Psoas muscle (tissue), 7 donors: ENCODE measurements at regions not wholly inside any gene's neighbourhood (a gene's known extent, or its start where the extent isn't known, plus 50 kb on each side); places are given as distances from the start of the nearest gene placed in this dataset.

Experiments used
- ATAC-seq, 4 donors: fragments of 200-7000 bp; cut with Tn5 transposase; one replicate each; pipeline ENCODE4 v1.9.1; 2020; ENCODE audit warnings: moderate library complexity in 3 of 4, mild to moderate bottlenecking in 2 of 4
- DNase-seq, 2 donors: peaks; one replicate each; pipeline ENCODE4 v3.0.0-alpha.2; 2020
- H3K27ac ChIP-seq: fragments of 200-600 bp; one replicate; pipeline ENCODE4 v1.8.0; 2022
- H3K27me3 ChIP-seq, 3 donors: fragments of 200-600 bp in 1 of 3; one replicate each; pipeline versions ENCODE4 v1.6.1 to v1.8.0; 2013 to 2022; ENCODE audit warnings: low read length in 2 of 3, mild to moderate bottlenecking in 2 of 3, moderate library complexity in 1 of 3; ENCODE audit not compliant: insufficient read depth in 3 of 3
- H3K36me3 ChIP-seq, 2 donors: fragments of 200-600 bp in 1 of 2; one replicate each; pipeline versions ENCODE4 v1.6.1 to v1.8.0; 2013 to 2022; ENCODE audit warnings: low read depth in 1 of 2, mild to moderate bottlenecking in 1 of 2, moderate library complexity in 1 of 2; ENCODE audit not compliant: insufficient read depth in 1 of 2
- H3K4me1 ChIP-seq: fragments of 200-600 bp; one replicate; pipeline ENCODE4 v1.8.0; 2022
- H3K4me3 ChIP-seq: fragments of 200-600 bp; one replicate; pipeline ENCODE4 v1.8.0; 2022; ENCODE audit warnings: mild to moderate bottlenecking
- H3K9me3 ChIP-seq: fragments of 200-600 bp; one replicate; pipeline ENCODE4 v1.8.0; 2022
- CTCF ChIP-seq: fragments of 200-600 bp; IDR thresholded peaks from one replicate; pipeline ENCODE4 v1.8.0; 2022; ENCODE audit warnings: antibody characterized with exemption
- WGBS, 3 donors: extraction: QIAGEN DNeasy Blood & Tissue Kit; methylation state at CpG; one replicate each; pipeline versions ENCODE4 v1.1.6 to v1.1.7; 2013; 5-methylcytosine and 5-hydroxymethylcytosine counted together
- intact Hi-C, 2 donors: fragments of 100-400 bp; cut with DNase I; formaldehyde crosslinking; loops; one replicate each; pipeline versions ENCODE4 v1.11.0 to v1.14.2; 2022
- donor health status: healthy with polysubstance abuse.
- donor health status: DM: no; HTN: no; CAD: no; lungs with moderate emphysema.
- donor health status: Bipolar disorder and iron deficiency.
- donor health status: healthy.
- donor health status: DM: yes; HTN: yes; CAD: no.
- donor health status: DM: no; HTN: no; CAD: no.
- donor health status: DM: yes; HTN: yes; CAD: no.

- Histone ChIP-seq H3K27me3 (peaks cover 0 to 2% (median 0%) of the 10 kb centered on the region in 3 donors), H3K27ac (no peak overlapping the region), H3K36me3 (no peaks in the 10 kb centered on the region), H3K4me1 (no peaks in the 10 kb centered on the region), H3K4me3 (no peak overlapping the region), H3K9me3 (no peaks in the 10 kb centered on the region)
- DNase-seq, result no peak
- no peak for TF ChIP-seq CTCF
- intact Hi-C loops, result no loop called here
- no peak for ATAC-seq
- 62 to 75% (median 70%) methylated on average over 5 of the region's 5 CpGs for WGBS, 3 donors
Measured at GRCh38 chr7:156537006-156537405, 103.6 kb upstream of the RNF32 start.

- DNase-seq, result no peak
- 82 to 84% (median 82%) methylated on average over 9 of the region's 9 CpGs for WGBS, 3 donors
- no peak for TF ChIP-seq CTCF
- H3K27me3 ChIP-seq, result peaks cover 0 to 2% (median 0%) of the 10 kb centered on the region in 3 donors
- no peaks in the 10 kb centered on the region for H3K4me1 ChIP-seq
- no peak overlapping the region for H3K27ac ChIP-seq
- no peak for ATAC-seq
- H3K36me3 ChIP-seq, result no peaks in the 10 kb centered on the region
- H3K9me3 ChIP-seq, result no peaks in the 10 kb centered on the region
- intact Hi-C loops, result no loop called here
- no peak overlapping the region for H3K4me3 ChIP-seq
Measured at GRCh38 chr7:156534925-156535324, 105.6 kb upstream of the RNF32 start.

- Histone ChIP-seq H3K27me3 (peaks cover 0 to 2% (median 0%) of the 10 kb centered on the region in 3 donors), H3K27ac (no peak overlapping the region), H3K4me1 (no peaks in the 10 kb centered on the region), H3K9me3 (no peaks in the 10 kb centered on the region), H3K36me3 (no peaks in the 10 kb centered on the region), H3K4me3 (no peak overlapping the region)
- TF ChIP-seq CTCF, result no peak
- 83 to 89% (median 88%) methylated on average over 9 of the region's 9 CpGs for WGBS, 3 donors
- intact Hi-C loops, result no loop called here
- ATAC-seq (no peak), DNase-seq (no peak)
Measured at GRCh38 chr7:156533964-156534363, 106.6 kb upstream of the RNF32 start.

GRCh38 chr7:156533420-156533819 lies 107.2 kb upstream of the RNF32 start:
- no peaks in the 10 kb centered on the region for H3K9me3 ChIP-seq
- H3K27me3 ChIP-seq, result peaks cover 0 to 2% (median 0%) of the 10 kb centered on the region in 3 donors
- H3K27ac ChIP-seq, result no peak overlapping the region
- no peaks in the 10 kb centered on the region for H3K4me1 ChIP-seq
- no peak overlapping the region for H3K4me3 ChIP-seq
- DNase-seq, result no peak
- intact Hi-C loops, result no loop called here
- no peak for ATAC-seq
- H3K36me3 ChIP-seq, result no peaks in the 10 kb centered on the region
- WGBS, 3 donors, result 81 to 88% (median 87%) methylated on average over 13 of the region's 13 CpGs
- TF ChIP-seq CTCF, result no peak

GRCh38 chr7:156532016-156532602 lies 108.5 kb upstream of the RNF32 start:
- WGBS, 3 donors, result 46 to 58% (median 55%) methylated on average over 2 of the region's 2 CpGs

More at GRCh38 chr7:156532016-156532602, 108.5 kb upstream of the RNF32 start:
- no peak for TF ChIP-seq CTCF
- Histone ChIP-seq H3K9me3 (no peaks in the 10 kb centered on the region), H3K27ac (no peak overlapping the region), H3K36me3 (no peaks in the 10 kb centered on the region), H3K4me3 (no peak overlapping the region), H3K4me1 (no peaks in the 10 kb centered on the region), H3K27me3 (no peaks in the 10 kb centered on the region)
- intact Hi-C loops, result no loop called here
- no peak for ATAC-seq
- no peak for DNase-seq
